ENCODE measurements at regions not wholly inside any gene's neighbourhood (a gene's known extent, or its start where the extent isn't known, plus 50 kb on each side); places are given as distances from the start of the nearest gene placed in this dataset.
"Not testable (repeated sequence)": the region's sequence is repeated elsewhere in the genome, so short reads cannot be mapped to it uniquely, and the experiment has no call there.

- Histone ChIP-seq H2AFZ (ENCODE audit: low read length, unreplicated experiment) (no peak overlapping the region), H3K27ac (ENCODE audit: low read depth, low read length) (no peak overlapping the region), H3K36me3 (ENCODE audit: insufficient read depth, low read length) (no peaks in the 10 kb centered on the region), H3K4me3 (ENCODE audit: low read depth, low read length) (no peak overlapping the region), H3K27me3 (ENCODE audit: insufficient read depth, low read length) (no peaks in the 10 kb centered on the region), H3K79me2 (ENCODE audit: control insufficient read depth, insufficient read depth, low read length, unreplicated experiment) (no peaks in the 10 kb centered on the region), H3K4me1 (ENCODE audit: control insufficient read depth, insufficient read depth, low read length, unreplicated experiment) (no peaks in the 10 kb centered on the region)
Measured at GRCh38 chr7:81839708-81840369, 70.0 kb upstream of the HGF start.

GRCh38 chr7:81833401-81833800 is 63.6 kb upstream of the HGF start:
- Histone ChIP-seq H3K4me3 (ENCODE audit: low read depth, low read length) (no peak overlapping the region), H2AFZ (ENCODE audit: low read length, unreplicated experiment) (no peak overlapping the region), H3K27me3 (ENCODE audit: insufficient read depth, low read length) (no peaks in the 10 kb centered on the region), H3K36me3 (ENCODE audit: insufficient read depth, low read length) (no peaks in the 10 kb centered on the region), H3K27ac (ENCODE audit: low read depth, low read length) (no peak overlapping the region), H3K4me1 (ENCODE audit: control insufficient read depth, insufficient read depth, low read length, unreplicated experiment) (no peaks in the 10 kb centered on the region), H3K79me2 (ENCODE audit: control insufficient read depth, insufficient read depth, low read length, unreplicated experiment) (no peaks in the 10 kb centered on the region)

- Histone ChIP-seq H3K4me1 (ENCODE audit: control insufficient read depth, insufficient read depth, low read length, unreplicated experiment) (no peaks in the 10 kb centered on the region), H3K36me3 (ENCODE audit: insufficient read depth, low read length) (no peaks in the 10 kb centered on the region), H3K27ac (ENCODE audit: low read depth, low read length) (no peak overlapping the region), H2AFZ (ENCODE audit: low read length, unreplicated experiment) (no peak overlapping the region), H3K79me2 (ENCODE audit: control insufficient read depth, insufficient read depth, low read length, unreplicated experiment) (no peaks in the 10 kb centered on the region), H3K27me3 (ENCODE audit: insufficient read depth, low read length) (no peaks in the 10 kb centered on the region), H3K4me3 (ENCODE audit: low read depth, low read length) (no peak overlapping the region)
Measured at GRCh38 chr7:81831883-81832282, 62.0 kb upstream of the HGF start.

- not testable (repeated sequence) for H3K4me3 ChIP-seq (ENCODE audit: low read depth, low read length); H2AFZ ChIP-seq (ENCODE audit: low read length, unreplicated experiment); H3K27ac ChIP-seq (ENCODE audit: low read depth, low read length); H3K79me2 ChIP-seq (ENCODE audit: control insufficient read depth, insufficient read depth, low read length, unreplicated experiment); H3K27me3 ChIP-seq (ENCODE audit: insufficient read depth, low read length); H3K4me1 ChIP-seq (ENCODE audit: control insufficient read depth, insufficient read depth, low read length, unreplicated experiment); H3K36me3 ChIP-seq (ENCODE audit: insufficient read depth, low read length)
Measured at GRCh38 chr7:81829511-81829910, 59.7 kb upstream of the HGF start.

GRCh38 chr7:81822811-81823210 is 53.0 kb upstream of the HGF start:
- no peaks in the 10 kb centered on the region for H3K79me2 ChIP-seq (ENCODE audit: control insufficient read depth, insufficient read depth, low read length, unreplicated experiment)
- H3K27ac ChIP-seq (ENCODE audit: low read depth, low read length): no peak overlapping the region
- H3K4me1 ChIP-seq (ENCODE audit: control insufficient read depth, insufficient read depth, low read length, unreplicated experiment): no peaks in the 10 kb centered on the region
- no peaks in the 10 kb centered on the region for H3K27me3 ChIP-seq (ENCODE audit: insufficient read depth, low read length)
- no peaks in the 10 kb centered on the region for H3K36me3 ChIP-seq (ENCODE audit: insufficient read depth, low read length)
- H3K4me3 ChIP-seq (ENCODE audit: low read depth, low read length): no peak overlapping the region
- no peak overlapping the region for H2AFZ ChIP-seq (ENCODE audit: low read length, unreplicated experiment)

GRCh38 chr7:81819861-81820260 is 50.0 kb upstream of the HGF start:
- H3K4me1 ChIP-seq (ENCODE audit: control insufficient read depth, insufficient read depth, low read length, unreplicated experiment): no peaks in the 10 kb centered on the region
- no peak overlapping the region for H3K4me3 ChIP-seq (ENCODE audit: low read depth, low read length)
- H3K27me3 ChIP-seq (ENCODE audit: insufficient read depth, low read length): no peaks in the 10 kb centered on the region
- no peak overlapping the region for H3K27ac ChIP-seq (ENCODE audit: low read depth, low read length)
- no peak overlapping the region for H2AFZ ChIP-seq (ENCODE audit: low read length, unreplicated experiment)
- no peaks in the 10 kb centered on the region for H3K36me3 ChIP-seq (ENCODE audit: insufficient read depth, low read length)
- no peaks in the 10 kb centered on the region for H3K79me2 ChIP-seq (ENCODE audit: control insufficient read depth, insufficient read depth, low read length, unreplicated experiment)
